ENCODE measurements at regions not wholly inside any gene's neighbourhood (a gene's known extent, or its start where the extent isn't known, plus 50 kb on each side); places are given as distances from the start of the nearest gene placed in this dataset.

- no peaks in the 10 kb centered on the region for H3K36me3 ChIP-seq (ENCODE audit: insufficient read depth, low read length)
- no peak overlapping the region for H3K4me3 ChIP-seq
- no peaks in the 10 kb centered on the region for H3K9me3 ChIP-seq (ENCODE audit: low read depth, low read length)
- no peak for TF ChIP-seq POLR2AphosphoS5 (IDR thresholded peaks at IDR 0.05; ENCODE audit: borderline replicate concordance, low read depth, low read length)
- no peak for TF ChIP-seq FOXP2 (optimal IDR thresholded peaks at IDR 0.05; ENCODE audit: control extremely low read depth, extremely low read length, insufficient read depth)
- TF ChIP-seq EZH2 (IDR thresholded peaks at IDR 0.05), result no peak
- DNase-seq (ENCODE audit: low read depth, low spot score), result no peak
- no peak overlapping the region for H3K27ac ChIP-seq
- no peak overlapping the region for H3K9ac ChIP-seq (ENCODE audit: insufficient read length)
These were observed 50.1 kb upstream of the HDGFL1 start for GRCh38 chr6:22519237-22519636.

Measured in SK-N-MC (cell line).